Activated CD8-positive, alpha-beta memory T cell treated with anti-CD3 and anti-CD28 coated beads, Interleukin-2, amount 10 ng/mL, durations not matched to agents 7 days and 5 days (primary cell): ENCODE measurements at regions not wholly inside any gene's neighbourhood (a gene's known extent, or its start where the extent isn't known, plus 50 kb on each side); places are given as distances from the start of the nearest gene placed in this dataset.

ENCODE experiments used
- ATAC-seq: fragments of 150-1000 bp; cut with Tn5 transposase; one replicate; pipeline ENCODE4 v1.10.0; 2021; ENCODE audit warnings: moderate library complexity
- CTCF ChIA-PET: fragments of 350-600 bp; sonication (Branson Sonifier 250); formaldehyde crosslinking; loops from one replicate; lab custom pipeline; 2021; ENCODE audit warnings: antibody characterized with exemption; lab: Charles Lee
- DNase-seq: peaks from one replicate; pipeline ENCODE4 v3.0.0-alpha.2; 2020
- H3K27ac Mint-ChIP-seq: one replicate; pipeline ENCODE4 v1.8.0; 2021; ENCODE audit warnings: mild to moderate bottlenecking, mixed read lengths
- H3K27me3 Mint-ChIP-seq: one replicate; pipeline ENCODE4 v1.8.0; 2021; ENCODE audit warnings: mixed read lengths
- H3K36me3 Mint-ChIP-seq: one replicate; pipeline ENCODE4 v1.8.0; 2021; ENCODE audit warnings: mild to moderate bottlenecking, mixed read lengths
- H3K4me1 Mint-ChIP-seq: one replicate; pipeline ENCODE4 v1.8.0; 2021; ENCODE audit warnings: mixed read lengths
- H3K4me3 Mint-ChIP-seq: one replicate; pipeline ENCODE4 v1.8.0; 2021; ENCODE audit warnings: mild to moderate bottlenecking, moderate library complexity, mixed read lengths
- H3K9me3 Mint-ChIP-seq: one replicate; pipeline ENCODE4 v1.8.0; 2022; ENCODE audit warnings: low read depth, mixed read lengths

DNA sequence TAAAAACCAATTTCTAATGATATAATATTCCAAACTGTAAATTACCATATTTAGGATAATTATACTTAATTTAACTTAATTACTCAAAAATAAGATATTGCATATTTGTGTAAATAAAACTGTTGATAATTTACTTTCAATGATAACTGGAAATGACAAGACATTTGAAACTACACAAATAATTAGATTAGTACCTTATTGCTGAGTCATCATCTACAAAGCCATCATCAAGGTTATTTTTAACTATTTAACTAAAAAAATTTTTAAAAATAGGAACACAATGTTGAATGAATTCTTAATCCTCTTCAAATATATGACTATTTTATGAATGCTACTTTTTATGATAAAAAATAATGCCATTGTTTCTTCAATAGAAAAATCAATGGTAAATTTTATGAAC lies 364.3 kb downstream of the SLITRK6 start:
- H3K9me3 Mint-ChIP-seq, result peaks cover 3% of the 10 kb centered on the region
- CTCF ChIA-PET, result no interaction called here
- ATAC-seq (no peak), DNase-seq (no peak)
- H3K4me3 Mint-ChIP-seq, result no peak overlapping the region
- H3K27me3 Mint-ChIP-seq, result no peaks in the 10 kb centered on the region
- no peaks in the 10 kb centered on the region for H3K36me3 Mint-ChIP-seq
- no peak overlapping the region for H3K27ac Mint-ChIP-seq
- H3K4me1 Mint-ChIP-seq, result no peaks in the 10 kb centered on the region

DNA sequence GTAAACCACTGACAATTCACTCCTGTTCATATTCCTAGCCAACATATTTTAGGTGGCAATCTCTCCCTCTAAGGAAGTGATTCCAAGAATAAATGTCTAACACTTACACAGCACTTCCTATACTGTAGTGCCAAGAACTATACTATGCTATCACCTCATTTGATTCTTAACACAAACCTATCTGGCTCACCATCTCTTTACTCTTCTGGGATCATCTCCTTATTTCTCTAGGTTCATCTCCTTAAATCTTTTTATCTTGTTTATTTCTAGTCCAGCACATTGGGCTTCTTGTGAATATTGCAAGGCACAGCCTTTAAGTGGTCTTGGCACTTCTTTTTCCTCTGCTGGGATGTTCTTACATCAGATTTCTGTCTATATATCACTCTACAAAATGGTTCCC lies 366.3 kb downstream of the SLITRK6 start:
- no peaks in the 10 kb centered on the region for H3K4me1 Mint-ChIP-seq
- ATAC-seq (no peak), DNase-seq (no peak)
- CTCF ChIA-PET, result no interaction called here
- no peaks in the 10 kb centered on the region for H3K27me3 Mint-ChIP-seq
- H3K36me3 Mint-ChIP-seq, result no peaks in the 10 kb centered on the region
- H3K9me3 Mint-ChIP-seq, result no peaks in the 10 kb centered on the region
- no peak overlapping the region for H3K27ac Mint-ChIP-seq
- H3K4me3 Mint-ChIP-seq, result no peak overlapping the region

DNA sequence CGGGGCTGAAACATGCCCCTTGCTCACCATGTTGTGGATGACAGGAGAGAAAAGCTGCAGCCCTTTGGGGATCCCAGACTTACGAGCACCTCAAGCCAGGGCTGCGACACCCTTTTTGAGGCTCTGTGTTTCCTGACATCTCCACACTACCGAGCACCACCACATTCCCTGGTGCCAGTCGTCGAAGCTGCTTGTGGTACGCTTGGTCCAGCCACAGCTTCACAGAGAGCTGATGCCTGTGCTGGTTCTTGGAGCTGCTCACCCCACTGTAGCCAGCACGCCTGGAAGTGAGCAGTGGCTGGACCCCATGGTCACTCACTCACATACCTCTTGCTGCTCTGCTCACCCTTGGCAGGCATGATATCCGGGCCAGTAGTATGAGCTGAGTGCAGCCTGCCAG lies 367.5 kb downstream of the SLITRK6 start:
- ATAC-seq, result no peak
- Mint-ChIP-seq H3K27me3 (no peaks in the 10 kb centered on the region), H3K27ac (no peak overlapping the region), H3K9me3 (no peaks in the 10 kb centered on the region), H3K36me3 (no peaks in the 10 kb centered on the region), H3K4me1 (no peaks in the 10 kb centered on the region), H3K4me3 (no peak overlapping the region)
- DNase-seq, result no peak
- CTCF ChIA-PET, result no interaction called here

DNA sequence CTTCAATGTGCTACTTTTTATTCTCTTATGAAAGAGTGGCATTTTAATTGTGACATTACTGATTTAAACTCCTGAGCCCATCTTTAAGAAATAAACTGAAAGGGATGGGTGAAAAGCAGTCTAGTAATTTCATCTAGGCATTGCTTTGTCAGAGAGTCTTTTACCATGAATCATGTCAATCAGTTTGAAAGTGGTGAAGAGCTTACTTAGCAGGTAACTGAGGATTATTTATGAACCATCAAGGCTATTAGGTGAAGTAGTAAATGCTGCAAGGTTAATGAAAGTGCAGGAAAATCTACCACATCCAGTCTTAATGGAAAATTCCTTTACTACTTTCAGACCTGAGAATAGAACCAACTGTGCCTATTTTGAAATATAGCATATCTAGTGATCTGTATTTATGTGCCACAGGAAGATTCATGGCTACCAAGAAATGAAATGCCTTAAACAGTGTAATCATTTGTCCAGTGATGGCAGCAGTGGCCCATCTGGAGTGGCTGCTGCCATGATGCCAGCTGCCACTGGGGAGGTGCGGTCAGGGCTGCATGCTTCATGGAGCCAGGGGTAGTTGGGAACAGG lies 368.9 kb downstream of the SLITRK6 start:
- Mint-ChIP-seq H3K27ac (no peak overlapping the region), H3K36me3 (no peaks in the 10 kb centered on the region), H3K4me3 (no peak overlapping the region), H3K27me3 (no peaks in the 10 kb centered on the region), H3K9me3 (no peaks in the 10 kb centered on the region), H3K4me1 (no peaks in the 10 kb centered on the region)
- CTCF ChIA-PET, result no interaction called here
- DNase-seq (no peak), ATAC-seq (no peak)

DNA sequence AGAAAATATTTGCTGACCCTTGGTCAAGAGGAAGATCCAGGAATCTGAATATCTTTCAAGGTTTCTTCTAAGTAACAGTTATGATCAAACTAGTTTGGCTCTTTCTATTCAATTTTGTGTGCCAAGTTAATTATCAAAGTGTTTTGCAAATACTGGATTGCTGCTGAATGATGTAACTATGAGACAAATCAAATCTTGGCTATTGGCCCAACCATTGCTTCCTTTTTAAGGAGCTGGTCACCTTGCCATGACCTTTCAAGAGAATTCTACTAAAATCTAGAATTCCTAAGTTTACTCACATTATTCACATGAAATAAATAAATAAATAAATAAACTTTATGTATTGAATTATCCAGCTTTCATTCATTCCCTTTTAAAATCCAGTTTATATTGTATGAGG lies 371.8 kb downstream of the SLITRK6 start:
- H3K36me3 Mint-ChIP-seq, result no peaks in the 10 kb centered on the region
- no peak overlapping the region for H3K27ac Mint-ChIP-seq
- CTCF ChIA-PET, result no interaction called here
- H3K4me3 Mint-ChIP-seq, result no peak overlapping the region
- H3K9me3 Mint-ChIP-seq, result no peaks in the 10 kb centered on the region
- no peaks in the 10 kb centered on the region for H3K4me1 Mint-ChIP-seq
- no peaks in the 10 kb centered on the region for H3K27me3 Mint-ChIP-seq
- ATAC-seq, result no peak
- no peak for DNase-seq

DNA sequence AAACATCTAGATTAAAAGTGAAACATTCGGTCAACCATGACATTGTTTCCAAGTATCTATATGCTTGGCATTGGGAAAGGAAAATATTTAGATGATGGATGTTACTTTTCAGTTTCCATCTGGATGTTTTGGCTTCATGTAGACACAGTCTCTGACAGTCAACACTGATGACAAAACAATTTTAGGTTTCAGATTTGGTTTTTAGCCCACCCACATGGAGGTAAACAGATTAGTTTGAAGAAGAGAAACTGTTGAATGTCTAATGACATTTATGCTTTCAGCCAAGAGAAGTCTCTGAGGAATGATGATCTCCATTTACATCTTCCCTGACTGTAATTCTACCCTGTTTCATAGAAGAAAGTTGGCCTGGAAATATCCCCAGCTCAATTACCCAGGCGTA lies 379.1 kb downstream of the SLITRK6 start:
- CTCF ChIA-PET, result no interaction called here
- no peak overlapping the region for H3K27ac Mint-ChIP-seq
- ATAC-seq (no peak), DNase-seq (no peak)
- H3K36me3 Mint-ChIP-seq, result no peaks in the 10 kb centered on the region
- no peaks in the 10 kb centered on the region for H3K9me3 Mint-ChIP-seq
- no peaks in the 10 kb centered on the region for H3K27me3 Mint-ChIP-seq
- no peaks in the 10 kb centered on the region for H3K4me1 Mint-ChIP-seq
- H3K4me3 Mint-ChIP-seq, result no peak overlapping the region

DNA sequence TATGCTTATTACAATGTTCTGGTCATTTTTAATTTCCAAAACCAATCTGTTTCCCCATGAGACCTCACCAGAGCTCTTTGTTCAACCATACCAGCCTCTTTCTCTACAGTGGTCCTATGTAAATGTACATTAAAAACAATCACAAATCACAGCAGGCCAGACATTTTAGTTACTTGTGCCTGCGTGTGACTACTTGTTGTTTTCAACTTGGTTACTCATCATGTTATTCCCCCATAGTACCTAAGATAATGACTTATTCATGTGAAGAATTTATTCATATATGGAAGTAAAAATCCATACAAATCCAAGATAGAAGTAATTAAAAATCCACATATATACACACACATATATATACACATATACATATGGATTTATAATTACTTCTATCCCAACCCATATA lies 379.6 kb downstream of the SLITRK6 start:
- H3K36me3 Mint-ChIP-seq, result no peaks in the 10 kb centered on the region
- no peak overlapping the region for H3K27ac Mint-ChIP-seq
- H3K9me3 Mint-ChIP-seq, result no peaks in the 10 kb centered on the region
- H3K4me3 Mint-ChIP-seq, result no peak overlapping the region
- H3K4me1 Mint-ChIP-seq, result no peaks in the 10 kb centered on the region
- ATAC-seq, result no peak
- CTCF ChIA-PET, result no interaction called here
- no peak for DNase-seq
- H3K27me3 Mint-ChIP-seq, result no peaks in the 10 kb centered on the region

DNA sequence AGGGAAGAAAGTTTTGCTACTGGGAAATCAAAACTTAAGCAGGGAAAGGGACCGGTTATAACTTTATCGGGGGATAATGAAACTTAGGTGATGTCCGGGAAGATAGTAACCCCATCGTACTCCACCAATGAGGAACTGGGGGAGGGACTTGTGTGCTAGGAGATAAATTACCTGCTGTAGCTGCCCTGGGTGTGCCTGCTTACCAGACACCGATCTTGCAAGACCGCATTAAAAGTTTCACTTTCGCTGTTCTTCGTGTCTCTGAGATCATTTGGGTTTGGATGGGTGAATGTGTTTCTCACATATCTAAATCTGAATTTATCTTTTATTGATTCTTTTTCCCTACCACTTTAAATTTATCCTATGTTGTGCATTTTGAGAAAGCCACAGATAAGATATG lies 381.4 kb downstream of the SLITRK6 start:
- DNase-seq, result no peak
- no peaks in the 10 kb centered on the region for H3K4me1 Mint-ChIP-seq
- no peaks in the 10 kb centered on the region for H3K9me3 Mint-ChIP-seq
- CTCF ChIA-PET, result no interaction called here
- no peak overlapping the region for H3K27ac Mint-ChIP-seq
- no peak overlapping the region for H3K4me3 Mint-ChIP-seq
- H3K27me3 Mint-ChIP-seq, result no peaks in the 10 kb centered on the region
- no peak for ATAC-seq
- H3K36me3 Mint-ChIP-seq, result no peaks in the 10 kb centered on the region

DNA sequence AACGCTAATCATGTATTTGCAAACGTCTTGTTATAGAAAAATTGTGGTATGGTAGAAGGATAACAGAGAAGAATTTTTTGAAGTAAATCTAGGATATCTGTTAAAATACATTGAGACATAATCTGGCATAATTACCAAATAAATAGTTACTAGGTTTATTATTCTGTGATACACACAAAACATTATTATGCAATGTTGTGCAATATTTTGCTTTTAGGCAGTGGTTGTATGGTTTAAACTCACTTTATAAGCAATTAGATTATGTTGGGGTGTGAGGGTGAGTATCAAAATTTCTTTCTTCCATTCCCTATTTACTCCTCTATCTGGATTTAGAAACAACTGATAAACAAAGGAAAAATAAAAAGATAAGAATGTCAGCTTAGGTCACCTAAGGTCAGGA lies 385.6 kb downstream of the SLITRK6 start:
- Mint-ChIP-seq H3K9me3 (no peaks in the 10 kb centered on the region), H3K27me3 (no peaks in the 10 kb centered on the region), H3K36me3 (no peaks in the 10 kb centered on the region), H3K27ac (no peak overlapping the region), H3K4me1 (no peaks in the 10 kb centered on the region), H3K4me3 (no peak overlapping the region)
- DNase-seq (no peak), ATAC-seq (no peak)
- CTCF ChIA-PET, result no interaction called here

DNA sequence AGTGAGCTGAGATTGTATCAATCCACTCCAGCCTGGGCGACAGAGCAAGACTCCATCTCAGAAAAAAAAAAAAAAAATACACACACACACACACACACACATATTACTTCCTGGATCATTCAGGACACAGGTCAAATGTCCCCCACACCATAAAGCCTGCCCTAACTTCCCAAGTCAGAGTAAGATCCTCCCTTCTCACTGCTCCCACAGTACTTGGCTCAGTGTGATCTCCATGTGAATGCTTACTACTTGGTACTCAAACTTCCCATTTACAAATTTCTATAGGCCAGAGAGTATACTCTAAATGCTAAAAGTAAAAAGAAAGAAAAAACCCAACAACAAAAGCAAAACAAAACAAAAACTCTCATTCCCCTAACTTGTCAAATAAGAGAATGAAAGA lies 386.8 kb downstream of the SLITRK6 start:
- no peak overlapping the region for H3K27ac Mint-ChIP-seq
- H3K9me3 Mint-ChIP-seq, result no peaks in the 10 kb centered on the region
- no peaks in the 10 kb centered on the region for H3K27me3 Mint-ChIP-seq
- H3K36me3 Mint-ChIP-seq, result no peaks in the 10 kb centered on the region
- ATAC-seq (no peak), DNase-seq (no peak)
- H3K4me1 Mint-ChIP-seq, result no peaks in the 10 kb centered on the region
- H3K4me3 Mint-ChIP-seq, result no peak overlapping the region
- CTCF ChIA-PET, result no interaction called here

DNA sequence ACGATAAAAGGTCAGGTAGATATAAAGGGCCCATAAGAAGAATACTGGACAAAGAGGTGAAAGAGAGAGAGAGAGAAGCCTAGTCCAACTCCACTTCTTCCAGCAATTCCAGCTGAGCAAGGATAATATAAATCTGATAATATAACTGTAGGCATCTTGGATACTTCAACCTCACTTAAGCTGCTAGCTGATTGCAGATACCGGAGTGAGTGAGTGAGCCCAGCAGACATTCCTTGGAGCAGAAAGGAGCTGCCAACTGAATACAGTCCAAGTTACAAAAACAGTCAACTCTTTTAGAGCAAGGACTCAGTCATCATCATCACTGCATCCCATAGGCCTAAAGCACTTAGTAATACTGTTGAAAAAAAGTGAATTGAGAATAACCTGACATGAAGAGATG lies 387.6 kb downstream of the SLITRK6 start:
- ATAC-seq (no peak), DNase-seq (no peak)
- Mint-ChIP-seq H3K4me3 (no peak overlapping the region), H3K4me1 (no peaks in the 10 kb centered on the region), H3K36me3 (no peaks in the 10 kb centered on the region), H3K27me3 (no peaks in the 10 kb centered on the region), H3K9me3 (no peaks in the 10 kb centered on the region), H3K27ac (no peak overlapping the region)
- CTCF ChIA-PET, result no interaction called here

DNA sequence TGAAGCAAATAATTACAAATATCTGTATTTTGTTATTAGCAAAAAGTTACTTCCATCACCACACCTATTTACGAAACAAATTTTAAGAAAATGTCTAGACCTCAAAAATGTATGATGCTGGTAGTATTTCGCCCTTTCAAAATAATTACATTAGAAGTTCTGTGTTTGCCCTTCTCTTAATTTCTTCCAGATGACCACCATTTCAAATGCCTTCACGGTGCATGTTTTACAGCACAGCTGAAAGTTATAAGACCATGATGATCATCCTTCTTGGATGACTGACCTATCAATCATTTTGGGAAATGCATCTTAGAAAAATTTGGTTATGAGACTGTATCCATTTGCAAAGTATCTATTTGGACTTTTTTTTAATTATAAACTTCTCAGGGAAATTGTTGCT lies 390.8 kb downstream of the SLITRK6 start:
- Mint-ChIP-seq H3K4me3 (no peak overlapping the region), H3K4me1 (no peaks in the 10 kb centered on the region), H3K27me3 (no peaks in the 10 kb centered on the region)

DNA sequence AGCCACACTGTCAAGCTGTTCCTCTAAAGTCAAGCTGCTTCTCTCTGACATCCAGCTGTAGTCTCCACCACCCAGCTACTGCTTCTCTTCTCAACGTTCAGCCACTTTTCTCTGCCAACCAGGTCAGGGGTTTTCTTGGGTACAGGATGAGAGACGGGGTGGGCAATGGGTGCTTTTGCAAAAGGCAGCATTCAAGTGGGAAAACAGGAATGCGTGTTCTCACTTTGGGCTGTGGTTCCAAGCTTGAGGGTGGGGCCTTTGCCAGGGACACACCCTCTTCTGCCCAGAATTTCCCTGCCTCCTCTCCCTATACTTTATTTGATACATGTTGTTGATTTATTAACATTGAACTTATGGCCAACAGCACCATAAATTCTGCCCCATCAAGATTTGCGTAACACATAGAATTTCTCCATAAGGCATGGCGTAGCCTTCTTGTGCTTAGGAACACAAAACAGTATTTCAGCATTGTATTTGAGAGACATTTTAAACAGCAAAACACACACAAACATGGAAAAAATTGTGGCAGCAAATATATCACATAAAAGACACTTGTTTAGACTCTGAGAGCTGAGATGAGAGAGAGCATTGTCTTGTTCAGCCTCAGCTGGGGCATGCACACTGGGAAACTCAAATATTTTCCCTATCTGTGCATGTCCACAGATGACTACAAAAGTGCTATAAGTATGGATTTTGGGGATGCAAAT lies 392.8 kb downstream of the SLITRK6 start:
- Mint-ChIP-seq H3K27ac (no peak overlapping the region), H3K4me1 (no peaks in the 10 kb centered on the region), H3K4me3 (no peak overlapping the region), H3K36me3 (no peaks in the 10 kb centered on the region), H3K9me3 (no peaks in the 10 kb centered on the region), H3K27me3 (no peaks in the 10 kb centered on the region)
- ATAC-seq (no peak), DNase-seq (no peak)
- CTCF ChIA-PET, result no interaction called here

More for the DNA sequence above, 390.8 kb downstream of the SLITRK6 start:
- H3K36me3 Mint-ChIP-seq, result no peaks in the 10 kb centered on the region
- DNase-seq, result no peak
- no peaks in the 10 kb centered on the region for H3K9me3 Mint-ChIP-seq
- CTCF ChIA-PET, result no interaction called here
- no peak for ATAC-seq
- no peak overlapping the region for H3K27ac Mint-ChIP-seq

DNA sequence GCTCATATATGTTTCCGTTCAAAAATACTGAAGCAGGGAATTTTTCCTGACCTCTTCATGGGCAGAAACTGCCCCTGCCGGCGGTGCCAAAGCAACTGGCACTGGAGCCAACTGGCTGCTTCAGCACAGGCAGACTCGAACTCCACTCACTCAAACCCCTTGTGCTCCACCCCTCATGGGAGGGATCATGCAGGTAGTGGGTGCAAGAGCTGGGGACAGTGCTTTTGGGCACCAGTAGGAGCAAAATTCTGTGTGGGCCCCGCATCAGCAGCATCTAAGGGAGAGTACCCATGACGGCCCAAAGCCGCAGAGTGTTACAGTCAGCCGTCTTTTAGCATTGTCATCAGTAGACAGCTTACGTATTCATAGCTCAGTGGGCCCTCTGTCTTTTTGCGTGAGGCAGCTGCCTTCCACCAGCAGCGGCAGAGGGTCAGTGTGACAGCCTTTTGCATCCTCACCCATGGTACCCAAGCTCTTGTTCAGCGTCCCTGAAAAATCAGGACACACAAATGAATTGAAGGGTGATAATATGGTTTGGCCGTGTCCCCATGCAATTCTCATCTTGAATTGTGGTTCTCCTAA lies 393.8 kb downstream of the SLITRK6 start:
- no peaks in the 10 kb centered on the region for H3K9me3 Mint-ChIP-seq
- no peaks in the 10 kb centered on the region for H3K36me3 Mint-ChIP-seq
- H3K27me3 Mint-ChIP-seq, result no peaks in the 10 kb centered on the region
- H3K27ac Mint-ChIP-seq, result no peak overlapping the region
- H3K4me3 Mint-ChIP-seq, result no peak overlapping the region
- H3K4me1 Mint-ChIP-seq, result no peaks in the 10 kb centered on the region
- no peak for ATAC-seq
- CTCF ChIA-PET, result no interaction called here
- no peak for DNase-seq
